ENCODE measurements at regions not wholly inside any gene's neighbourhood (a gene's known extent, or its start where the extent isn't known, plus 50 kb on each side); places are given as distances from the start of the nearest gene placed in this dataset.

DNA sequence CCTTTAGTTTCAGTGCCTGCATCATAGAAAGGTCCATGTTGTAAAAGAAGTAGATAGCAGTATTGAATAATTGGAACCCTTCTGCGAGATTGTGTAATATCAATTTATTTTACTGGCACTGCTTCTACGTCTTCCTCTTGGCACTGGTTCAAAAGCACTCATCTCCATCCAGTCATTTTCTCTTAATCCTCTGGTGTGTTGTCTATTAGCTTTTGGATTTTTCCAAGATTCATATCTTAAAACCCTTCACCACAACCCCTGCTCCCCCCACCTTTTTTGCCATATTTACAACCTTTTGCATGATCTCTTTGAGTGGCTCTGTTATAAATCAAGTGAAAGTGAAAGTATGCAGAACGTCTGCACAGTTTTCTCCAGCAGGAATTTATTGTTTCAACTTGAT lies 76.6 kb upstream of the HSF2 start:
- peaks cover 11% of the 10 kb centered on the region for H3K4me1 Mint-ChIP-seq
- DNase-seq (ENCODE audit: low spot score in 2 of 2): no peak
- no peaks in the 10 kb centered on the region for H3K36me3 Mint-ChIP-seq
- peaks cover 1% of the 10 kb centered on the region for H3K9me3 Mint-ChIP-seq
- ATAC-seq (ENCODE audit: low read depth): no peak
- H3K27me3 Mint-ChIP-seq: no peaks in the 10 kb centered on the region
- H3K4me3 Mint-ChIP-seq: peak overlapping the region; percentile 85
- peak overlapping the region; percentile 10 for H3K27ac Mint-ChIP-seq

DNA sequence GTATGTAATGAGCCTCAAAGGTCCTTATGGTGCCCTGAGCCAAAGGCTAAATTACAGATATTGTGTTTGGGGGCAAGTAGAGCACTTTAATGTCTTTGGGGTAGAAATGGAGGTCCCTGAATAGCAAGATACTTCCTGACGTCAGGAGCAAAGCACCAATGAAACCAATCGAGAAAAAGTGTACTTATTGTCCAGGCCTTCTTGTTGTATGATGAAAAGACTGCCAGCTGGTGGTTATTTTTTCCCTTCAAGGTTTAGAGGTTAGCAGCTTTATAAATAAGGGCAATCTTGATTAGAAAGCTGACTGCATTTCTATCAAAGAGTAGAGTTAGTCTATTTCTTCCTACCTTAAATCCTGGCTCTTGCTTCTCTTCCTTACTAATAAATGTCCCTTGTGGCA lies 76.1 kb upstream of the HSF2 start:
- peak overlapping the region; percentile 10 for H3K27ac Mint-ChIP-seq
- no peaks in the 10 kb centered on the region for H3K36me3 Mint-ChIP-seq
- H3K4me3 Mint-ChIP-seq: peak overlapping the region; percentile 85
- ATAC-seq (ENCODE audit: low read depth) (no peak), DNase-seq (ENCODE audit: low spot score in 2 of 2) (no peak)
- no peaks in the 10 kb centered on the region for H3K27me3 Mint-ChIP-seq
- H3K9me3 Mint-ChIP-seq: peaks cover 1% of the 10 kb centered on the region
- peaks cover 11% of the 10 kb centered on the region for H3K4me1 Mint-ChIP-seq

DNA sequence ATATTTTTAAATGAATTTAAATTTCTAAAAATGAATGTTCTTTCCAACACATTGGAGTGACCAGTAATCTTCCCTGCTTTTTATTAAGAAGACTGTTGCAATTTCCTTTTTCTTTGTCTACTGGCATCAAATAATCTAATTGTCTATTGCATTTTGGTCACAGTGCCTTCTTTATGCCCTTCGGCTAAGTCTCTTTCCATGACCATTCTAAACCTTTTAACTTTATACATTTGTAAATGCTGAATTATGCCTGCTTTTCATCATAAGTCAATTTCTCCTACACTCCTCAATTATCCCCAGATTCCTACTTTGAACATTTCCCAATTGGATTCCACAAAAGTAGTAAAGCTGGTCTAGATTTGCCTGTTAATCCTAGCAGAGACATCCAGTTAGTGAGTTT lies 69.1 kb upstream of the HSF2 start:
- no peaks in the 10 kb centered on the region for H3K9me3 Mint-ChIP-seq
- no peaks in the 10 kb centered on the region for H3K4me1 Mint-ChIP-seq
- no peak overlapping the region for H3K27ac Mint-ChIP-seq
- ATAC-seq (ENCODE audit: low read depth) (no peak), DNase-seq (ENCODE audit: low spot score in 2 of 2) (no peak)
- H3K36me3 Mint-ChIP-seq: no peaks in the 10 kb centered on the region
- H3K4me3 Mint-ChIP-seq: no peak overlapping the region
- H3K27me3 Mint-ChIP-seq: peaks cover 8% of the 10 kb centered on the region

GRCh38 chr6:122337645-122338044 lies 61.8 kb upstream of the HSF2 start:
- ATAC-seq (ENCODE audit: low read depth): no peak
- H3K36me3 Mint-ChIP-seq: no peaks in the 10 kb centered on the region
- no peaks in the 10 kb centered on the region for H3K4me1 Mint-ChIP-seq
- H3K4me3 Mint-ChIP-seq: no peak overlapping the region
- H3K9me3 Mint-ChIP-seq: no peaks in the 10 kb centered on the region
- DNase-seq (ENCODE audit: low spot score in 2 of 2): no peak
- no peak overlapping the region for H3K27ac Mint-ChIP-seq
- peaks cover 3% of the 10 kb centered on the region for H3K27me3 Mint-ChIP-seq

DNA sequence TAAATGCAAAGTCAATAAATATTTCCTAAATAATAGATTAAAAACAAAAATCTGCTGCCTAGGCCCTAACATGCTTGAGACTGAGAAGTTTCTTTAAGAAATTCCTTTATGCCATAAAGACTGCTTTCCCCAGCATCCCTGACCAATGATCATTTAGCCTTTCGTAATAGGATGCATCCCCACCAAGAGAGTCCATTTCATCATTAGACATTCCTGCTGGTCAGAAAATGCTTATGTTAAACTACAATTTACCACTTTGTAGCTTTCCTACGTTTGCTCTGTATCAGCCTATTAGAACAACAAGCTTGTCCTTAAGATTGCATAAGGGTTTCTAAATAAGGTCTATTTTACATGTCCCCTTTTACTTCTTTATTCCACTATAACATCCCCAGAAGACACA lies 59.8 kb upstream of the HSF2 start:
- ATAC-seq (ENCODE audit: low read depth): no peak
- Mint-ChIP-seq H3K27me3 (peaks cover 2% of the 10 kb centered on the region), H3K27ac (no peak overlapping the region), H3K4me3 (no peak overlapping the region), H3K4me1 (no peaks in the 10 kb centered on the region), H3K36me3 (no peaks in the 10 kb centered on the region), H3K9me3 (no peaks in the 10 kb centered on the region)
- DNase-seq (ENCODE audit: low spot score in 2 of 2): no peak

DNA sequence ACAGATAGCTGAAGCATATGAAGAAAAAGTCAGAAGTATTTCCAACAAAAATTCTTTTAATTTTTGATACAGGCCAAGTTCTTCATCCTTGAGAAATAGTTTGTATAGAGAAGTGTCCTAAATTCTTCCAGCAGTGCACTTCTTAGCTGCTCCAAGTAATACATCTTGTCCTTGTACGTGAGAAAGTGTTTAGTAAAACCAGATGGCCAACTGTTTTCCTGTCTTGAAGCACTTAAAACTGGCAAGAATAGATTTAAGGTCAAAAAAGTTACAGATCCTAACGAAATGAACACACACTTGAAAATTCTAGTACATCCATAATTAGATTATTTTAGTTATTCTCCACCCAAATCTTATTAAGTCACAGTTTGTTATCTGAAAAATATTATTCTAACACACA lies 52.2 kb upstream of the HSF2 start:
- Mint-ChIP-seq H3K27ac (no peak overlapping the region), H3K4me3 (no peak overlapping the region), H3K4me1 (no peaks in the 10 kb centered on the region), H3K36me3 (no peaks in the 10 kb centered on the region), H3K9me3 (no peaks in the 10 kb centered on the region), H3K27me3 (peaks cover 4% of the 10 kb centered on the region)
- no peak for DNase-seq (ENCODE audit: low spot score in 2 of 2)
- ATAC-seq (ENCODE audit: low read depth): no peak

DNA sequence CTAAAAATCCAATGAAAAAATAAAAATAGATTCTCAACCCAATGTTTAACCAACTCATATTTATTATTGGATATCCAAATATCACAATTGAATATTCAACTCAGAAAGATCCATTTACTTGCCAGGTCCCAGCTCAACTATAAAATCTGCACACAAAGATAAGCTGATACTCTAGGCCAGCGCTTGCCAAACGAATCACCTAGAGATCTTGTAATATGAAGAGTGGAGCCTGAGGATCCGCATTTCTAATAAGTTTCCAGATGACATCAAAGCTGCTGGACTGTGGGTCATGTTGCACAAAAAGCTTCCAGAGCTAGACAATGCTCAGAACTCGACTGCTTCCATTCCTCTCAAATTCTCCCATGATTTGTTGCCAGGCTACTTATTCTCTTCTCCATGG lies 51.7 kb upstream of the HSF2 start:
- Mint-ChIP-seq H3K9me3 (no peaks in the 10 kb centered on the region), H3K27me3 (peaks cover 4% of the 10 kb centered on the region), H3K4me1 (no peaks in the 10 kb centered on the region), H3K36me3 (no peaks in the 10 kb centered on the region), H3K27ac (no peak overlapping the region), H3K4me3 (no peak overlapping the region)
- ATAC-seq (ENCODE audit: low read depth) (no peak), DNase-seq (ENCODE audit: low spot score in 2 of 2) (no peak)
